ENCODE measurements at regions not wholly inside any gene's neighbourhood (a gene's known extent, or its start where the extent isn't known, plus 50 kb on each side); places are given as distances from the start of the nearest gene placed in this dataset.

GRCh38 chr15:94600505-94600904 lies 369.1 kb downstream of the MCTP2 start:
- TF ChIP-seq CTCF (optimal IDR thresholded peaks at IDR 0.05 in 1 of 3, IDR thresholded peaks at IDR 0.05 in 1 of 3, conservative IDR thresholded peaks at IDR 0.05 in 1 of 3; ENCODE audit: extremely low read depth in 1 of 3, insufficient read depth in 2 of 3, low read length in 3 of 3) = no peak
- no peak for TF ChIP-seq EZH2 (IDR thresholded peaks at IDR 0.05; ENCODE audit: low read length)
- Histone ChIP-seq H3K79me2 (ENCODE audit: control insufficient read depth, insufficient read depth, low read length) (no peaks in the 10 kb centered on the region), H3K9me1 (ENCODE audit: control insufficient read depth, extremely low read depth, insufficient read depth, low read length) (no peaks in the 10 kb centered on the region), H3K9me3 (ENCODE audit: control insufficient read depth, low read depth, low read length) (no peaks in the 10 kb centered on the region), H3K4me2 (ENCODE audit: control insufficient read depth, extremely low read depth, insufficient read depth, low read depth, low read length) (no peak overlapping the region), H3K4me3 (ENCODE audit: control insufficient read depth in 2 of 3, extremely low read depth in 1 of 3, insufficient read depth in 2 of 3, low read depth in 1 of 3, low read length in 3 of 3) (no peak overlapping the region), H2AFZ (ENCODE audit: control insufficient read depth, low read length) (no peak overlapping the region), H3K36me3 (ENCODE audit: control insufficient read depth in 2 of 2, extremely low read depth in 1 of 2, insufficient read depth in 2 of 2, low read length in 2 of 2) (no peaks in the 10 kb centered on the region), H3K9ac (ENCODE audit: control insufficient read depth, extremely low read depth, insufficient read depth, low read length) (no peak overlapping the region), H3K27me3 (ENCODE audit: control insufficient read depth, extremely low read depth, insufficient read depth, low read length) (no peaks in the 10 kb centered on the region), H4K20me1 (ENCODE audit: control insufficient read depth, extremely low read depth, insufficient read depth, low read length) (no peaks in the 10 kb centered on the region), H3K4me1 (ENCODE audit: control insufficient read depth, extremely low read depth, insufficient read depth, low read length) (no peaks in the 10 kb centered on the region), H3K27ac (ENCODE audit: control insufficient read depth, insufficient read depth, low read length) (no peak overlapping the region)
- dilution Hi-C loops (cut with MboI; ENCODE audit: extremely low pct_ligation_motif_present, low sequenced_read_pairs) = no loop called here
- no peak for DNase-seq (ENCODE audit: low read depth, low spot score)
- no peak for FAIRE-seq

GRCh38 chr15:94602754-94603470 lies 371.6 kb downstream of the MCTP2 start:
- dilution Hi-C loops (cut with MboI; ENCODE audit: extremely low pct_ligation_motif_present, low sequenced_read_pairs) = no loop called here
- no peak overlapping the region for H2AFZ ChIP-seq (ENCODE audit: control insufficient read depth, low read length)

More at GRCh38 chr15:94602754-94603470, 371.6 kb downstream of the MCTP2 start:
- no peak overlapping the region for H3K27ac ChIP-seq (ENCODE audit: control insufficient read depth, insufficient read depth, low read length)
- H3K4me2 ChIP-seq (ENCODE audit: control insufficient read depth, extremely low read depth, insufficient read depth, low read depth, low read length) = no peak overlapping the region
- H3K79me2 ChIP-seq (ENCODE audit: control insufficient read depth, insufficient read depth, low read length) = no peaks in the 10 kb centered on the region
- H3K9ac ChIP-seq (ENCODE audit: control insufficient read depth, extremely low read depth, insufficient read depth, low read length) = no peak overlapping the region
- no peaks in the 10 kb centered on the region for H3K4me1 ChIP-seq (ENCODE audit: control insufficient read depth, extremely low read depth, insufficient read depth, low read length)
- H3K9me1 ChIP-seq (ENCODE audit: control insufficient read depth, extremely low read depth, insufficient read depth, low read length) = no peaks in the 10 kb centered on the region
- H3K4me3 ChIP-seq (ENCODE audit: control insufficient read depth in 2 of 3, extremely low read depth in 1 of 3, insufficient read depth in 2 of 3, low read depth in 1 of 3, low read length in 3 of 3) = no peak overlapping the region
- H3K36me3 ChIP-seq (ENCODE audit: control insufficient read depth in 2 of 2, extremely low read depth in 1 of 2, insufficient read depth in 2 of 2, low read length in 2 of 2) = no peaks in the 10 kb centered on the region
- no peak for DNase-seq (ENCODE audit: low read depth, low spot score)
- H3K27me3 ChIP-seq (ENCODE audit: control insufficient read depth, extremely low read depth, insufficient read depth, low read length) = no peaks in the 10 kb centered on the region
- no peaks in the 10 kb centered on the region for H3K9me3 ChIP-seq (ENCODE audit: control insufficient read depth, low read depth, low read length)
- TF ChIP-seq EZH2 (IDR thresholded peaks at IDR 0.05; ENCODE audit: low read length) (no peak), CTCF (optimal IDR thresholded peaks at IDR 0.05 in 1 of 3, IDR thresholded peaks at IDR 0.05 in 1 of 3, conservative IDR thresholded peaks at IDR 0.05 in 1 of 3; ENCODE audit: extremely low read depth in 1 of 3, insufficient read depth in 2 of 3, low read length in 3 of 3) (no peak)
- H4K20me1 ChIP-seq (ENCODE audit: control insufficient read depth, extremely low read depth, insufficient read depth, low read length) = no peaks in the 10 kb centered on the region
- FAIRE-seq = no peak

All from keratinocyte (primary cell).